Ovary (tissue), 3 donors: ENCODE measurements at regions not wholly inside any gene's neighbourhood (a gene's known extent, or its start where the extent isn't known, plus 50 kb on each side); places are given as distances from the start of the nearest gene placed in this dataset.
"Not testable (repeated sequence)": the region's sequence is repeated elsewhere in the genome, so short reads cannot be mapped to it uniquely, and the experiment has no call there.

Experiments
- POLR2A ChIP-seq: fragments of 450-650 bp; IDR thresholded peaks from one replicate; pipeline ENCODE4 v1.6.1; 2017; ENCODE audit warnings: antibody characterized with exemption, mild to moderate bottlenecking, moderate library complexity
- TF ChIP-seq, protein P1 (sequence below), 3 donors: fragments of 450-650 bp in 2 of 3; fragments of 200-600 bp in 1 of 3; IDR thresholded peaks; one replicate each; pipeline versions ENCODE4 v1.5.1 to v1.8.0; 2016 to 2022; ENCODE audit warnings: antibody characterized with exemption in 3 of 3, mild to moderate bottlenecking in 1 of 3
- donor health status: DM: no; HTN: no; CAD: no.

DNA sequence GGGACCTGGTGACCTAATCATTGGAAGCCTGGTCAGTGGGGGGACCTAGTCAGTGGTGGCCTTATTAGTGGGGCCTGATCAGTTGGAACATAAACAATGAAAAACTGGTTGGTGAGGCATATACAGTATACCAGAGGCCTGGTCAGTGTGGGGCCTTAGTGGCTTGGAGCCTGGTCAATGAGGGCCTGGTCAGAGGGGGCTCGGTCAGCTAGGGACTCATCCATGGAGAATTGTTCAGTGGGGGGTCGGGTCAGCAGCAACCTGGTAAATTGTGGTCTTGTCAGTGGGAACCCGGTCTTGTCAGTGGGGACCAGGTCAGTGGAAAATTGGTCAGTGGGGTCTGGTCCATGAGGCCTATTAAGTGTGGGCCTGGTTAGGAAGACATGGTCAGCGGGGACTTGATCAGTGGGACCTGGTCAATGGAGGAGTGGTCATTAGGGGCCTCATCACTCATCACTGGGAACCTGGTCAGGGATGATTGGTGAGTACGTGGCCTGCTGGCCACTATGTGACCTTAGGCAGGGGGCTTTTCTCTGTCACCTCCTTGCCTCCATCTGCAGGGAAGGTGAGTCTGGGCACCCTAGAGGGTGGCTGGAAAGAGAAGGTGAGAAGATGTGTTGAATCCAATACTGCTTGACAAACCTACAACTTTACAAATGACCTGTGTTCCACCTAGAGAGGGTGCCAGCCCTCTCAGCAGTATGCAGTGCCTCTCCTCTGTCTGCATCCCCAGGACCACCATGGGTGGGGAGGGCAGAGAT is 573.0 kb downstream of the CWH43 start:
- TF ChIP-seq, protein P1, sequence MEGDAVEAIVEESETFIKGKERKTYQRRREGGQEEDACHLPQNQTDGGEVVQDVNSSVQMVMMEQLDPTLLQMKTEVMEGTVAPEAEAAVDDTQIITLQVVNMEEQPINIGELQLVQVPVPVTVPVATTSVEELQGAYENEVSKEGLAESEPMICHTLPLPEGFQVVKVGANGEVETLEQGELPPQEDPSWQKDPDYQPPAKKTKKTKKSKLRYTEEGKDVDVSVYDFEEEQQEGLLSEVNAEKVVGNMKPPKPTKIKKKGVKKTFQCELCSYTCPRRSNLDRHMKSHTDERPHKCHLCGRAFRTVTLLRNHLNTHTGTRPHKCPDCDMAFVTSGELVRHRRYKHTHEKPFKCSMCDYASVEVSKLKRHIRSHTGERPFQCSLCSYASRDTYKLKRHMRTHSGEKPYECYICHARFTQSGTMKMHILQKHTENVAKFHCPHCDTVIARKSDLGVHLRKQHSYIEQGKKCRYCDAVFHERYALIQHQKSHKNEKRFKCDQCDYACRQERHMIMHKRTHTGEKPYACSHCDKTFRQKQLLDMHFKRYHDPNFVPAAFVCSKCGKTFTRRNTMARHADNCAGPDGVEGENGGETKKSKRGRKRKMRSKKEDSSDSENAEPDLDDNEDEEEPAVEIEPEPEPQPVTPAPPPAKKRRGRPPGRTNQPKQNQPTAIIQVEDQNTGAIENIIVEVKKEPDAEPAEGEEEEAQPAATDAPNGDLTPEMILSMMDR (IDR thresholded peaks at IDR 0.05) = not testable (repeated sequence)
- TF ChIP-seq POLR2A = not testable (repeated sequence)
